Sigmoid colon (tissue), 6 donors: ENCODE measurements at regions not wholly inside any gene's neighbourhood (a gene's known extent, or its start where the extent isn't known, plus 50 kb on each side); places are given as distances from the start of the nearest gene placed in this dataset.

Source experiments
- DNase-seq: peaks from one replicate; pipeline ENCODE4 v3.0.0-alpha.2; 2019
- H3K27ac ChIP-seq, 4 donors: fragments of 200-600 bp; sonication (generic); one replicate each; pipeline ENCODE4 v1.5.1; 2016 to 2019; ENCODE audit warnings: mild to moderate bottlenecking in 1 of 4
- H3K27me3 ChIP-seq, 3 donors: fragments of 200-600 bp; sonication (generic); one replicate each; pipeline ENCODE4 v1.5.1; 2019; ENCODE audit warnings: mild to moderate bottlenecking in 1 of 3
- H3K36me3 ChIP-seq, 4 donors: fragments of 200-600 bp; sonication (generic); one replicate each; pipeline ENCODE4 v1.5.1; 2016 to 2019
- H3K4me1 ChIP-seq, 4 donors: fragments of 200-600 bp; sonication (generic); one replicate each; pipeline ENCODE4 v1.5.1; 2017 to 2019
- H3K4me3 ChIP-seq, 4 donors: fragments of 200-600 bp; sonication (generic); one replicate each; pipeline ENCODE4 v1.5.1; 2017 to 2019; ENCODE audit warnings: mild to moderate bottlenecking in 2 of 4, moderate library complexity in 1 of 4
- H3K9me3 ChIP-seq, 4 donors: fragments of 200-600 bp in 3 of 4; sonication (generic) in 3 of 4; one replicate each; pipeline versions ENCODE4 v1.5.1 to v1.6.1; 2013 to 2019
- CTCF ChIP-seq, 4 experiments: fragments of 450-650 bp in 3 of 4; fragments of 200-600 bp in 1 of 4; IDR thresholded peaks; one replicate each; pipeline ENCODE4 v1.5.1; 2016 to 2019; ENCODE audit warnings: antibody characterized with exemption in 4 of 4, mild to moderate bottlenecking in 3 of 4, moderate library complexity in 2 of 4
- EP300 ChIP-seq, 4 donors: sonication (generic); formaldehyde crosslinking; IDR thresholded peaks; one replicate each; pipeline ENCODE4 v1.6.1; 2017; ENCODE audit warnings: antibody characterized with exemption in 4 of 4
- POLR2A ChIP-seq, 2 donors: fragments of 450-650 bp; IDR thresholded peaks; one replicate each; pipeline ENCODE4 v1.6.1; 2016; ENCODE audit warnings: antibody characterized with exemption in 2 of 2, mild to moderate bottlenecking in 2 of 2, moderate library complexity in 2 of 2
- POLR2AphosphoS5 ChIP-seq, 4 donors: sonication (generic); formaldehyde crosslinking; IDR thresholded peaks; one replicate each; pipeline ENCODE4 v1.6.1; 2017; ENCODE audit warnings: antibody characterized with exemption in 4 of 4
- WGBS, 2 donors: extraction: QIAGEN DNeasy Blood & Tissue Kit; methylation state at CpG; one replicate each; pipeline ENCODE4 v1.1.7; 2013; 5-methylcytosine and 5-hydroxymethylcytosine counted together
- intact Hi-C: fragments of 100-400 bp; cut with DNase I; formaldehyde crosslinking; loops from one replicate; pipeline ENCODE4 v1.15.1; 2023
- donor health status: healthy with polysubstance abuse.
- donor health status: healthy.

- Histone ChIP-seq H3K27ac (no peak overlapping the region), H3K36me3 (no peaks in the 10 kb centered on the region), H3K4me3 (no peak overlapping the region), H3K9me3 (no peaks in the 10 kb centered on the region), H3K4me1 (no peaks in the 10 kb centered on the region), H3K27me3 (no peaks in the 10 kb centered on the region)
- no peak for DNase-seq
- WGBS, 2 donors: 87 to 88% methylated on average over 6 of the region's 6 CpGs
- TF ChIP-seq POLR2A (IDR thresholded peaks at IDR 0.05): no peak
- TF ChIP-seq EP300 (IDR thresholded peaks at IDR 0.05): no peak
- TF ChIP-seq CTCF (IDR thresholded peaks at IDR 0.05): no peak
- no peak for TF ChIP-seq POLR2AphosphoS5 (IDR thresholded peaks at IDR 0.05)
- intact Hi-C loops: no loop called here
These were observed 273.3 kb downstream of the MREG start for GRCh38 chr2:215740071-215740470.

GRCh38 chr2:215738351-215738750 is 275.0 kb downstream of the MREG start:
- DNase-seq: no peak
- no peak overlapping the region for H3K27ac ChIP-seq
- intact Hi-C loops: no loop called here

GRCh38 chr2:215737477-215737876 is 275.9 kb downstream of the MREG start:
- Histone ChIP-seq H3K9me3 (no peaks in the 10 kb centered on the region), H3K27ac (no peak overlapping the region), H3K4me3 (no peak overlapping the region), H3K27me3 (no peaks in the 10 kb centered on the region), H3K4me1 (no peaks in the 10 kb centered on the region), H3K36me3 (no peaks in the 10 kb centered on the region)
- 72 to 80% methylated on average over 3 of the region's 3 CpGs for WGBS, 2 donors
- intact Hi-C loops: no loop called here
- DNase-seq: no peak
- TF ChIP-seq POLR2A (IDR thresholded peaks at IDR 0.05): no peak
- no peak for TF ChIP-seq POLR2AphosphoS5 (IDR thresholded peaks at IDR 0.05)
- TF ChIP-seq CTCF (IDR thresholded peaks at IDR 0.05): no peak
- no peak for TF ChIP-seq EP300 (IDR thresholded peaks at IDR 0.05)

More at GRCh38 chr2:215738351-215738750, 275.0 kb downstream of the MREG start:
- Histone ChIP-seq H3K4me3 (no peak overlapping the region), H3K4me1 (no peaks in the 10 kb centered on the region), H3K27me3 (no peaks in the 10 kb centered on the region), H3K9me3 (no peaks in the 10 kb centered on the region), H3K36me3 (no peaks in the 10 kb centered on the region)
- TF ChIP-seq POLR2AphosphoS5 (IDR thresholded peaks at IDR 0.05): no peak
- TF ChIP-seq EP300 (IDR thresholded peaks at IDR 0.05): no peak
- no peak for TF ChIP-seq POLR2A (IDR thresholded peaks at IDR 0.05)
- TF ChIP-seq CTCF (IDR thresholded peaks at IDR 0.05): no peak
- 94% methylated on average over 2 of the region's 2 CpGs for whole genome bisulfite sequencing, 2 donors

- Histone ChIP-seq H3K4me3 (no peak overlapping the region), H3K27ac (no peak overlapping the region), H3K9me3 (no peaks in the 10 kb centered on the region), H3K27me3 (no peaks in the 10 kb centered on the region), H3K36me3 (no peaks in the 10 kb centered on the region), H3K4me1 (no peaks in the 10 kb centered on the region)
- intact Hi-C loops: no loop called here
- WGBS, 2 donors: 56 to 73% methylated on average over 4 of the region's 4 CpGs
- no peak for DNase-seq
- TF ChIP-seq EP300 (IDR thresholded peaks at IDR 0.05): no peak
- TF ChIP-seq CTCF (IDR thresholded peaks at IDR 0.05): no peak
- TF ChIP-seq POLR2AphosphoS5 (IDR thresholded peaks at IDR 0.05): no peak
- no peak for TF ChIP-seq POLR2A (IDR thresholded peaks at IDR 0.05)
These were observed 276.6 kb downstream of the MREG start for GRCh38 chr2:215736653-215737290.

- intact Hi-C loops: no loop called here
- no peak overlapping the region for H3K27ac ChIP-seq
- no peak for DNase-seq
- H3K4me3 ChIP-seq: no peak overlapping the region
- no peaks in the 10 kb centered on the region for H3K4me1 ChIP-seq
- H3K27me3 ChIP-seq: no peaks in the 10 kb centered on the region
- H3K36me3 ChIP-seq: no peaks in the 10 kb centered on the region
- TF ChIP-seq POLR2A (IDR thresholded peaks at IDR 0.05): no peak
- no peak for TF ChIP-seq POLR2AphosphoS5 (IDR thresholded peaks at IDR 0.05)
- TF ChIP-seq EP300 (IDR thresholded peaks at IDR 0.05): no peak
- TF ChIP-seq CTCF (IDR thresholded peaks at IDR 0.05): no peak
- WGBS, 2 donors: 93% methylated on average over 5 of the region's 5 CpGs
- H3K9me3 ChIP-seq: no peaks in the 10 kb centered on the region
These were observed 282.2 kb downstream of the MREG start for GRCh38 chr2:215731108-215731658.
